ENCODE measurements at regions not wholly inside any gene's neighbourhood (a gene's known extent, or its start where the extent isn't known, plus 50 kb on each side); places are given as distances from the start of the nearest gene placed in this dataset.

- WGBS, 2 donors, result 82 to 89% methylated on average over 5 of the region's 5 CpGs
- Histone ChIP-seq H3K27ac (no peak overlapping the region), H3K4me3 (no peak overlapping the region), H3K9me3 (no peaks in the 10 kb centered on the region), H3K27me3 (no peaks in the 10 kb centered on the region), H3K36me3 (replicated peaks in 1 of 2; ENCODE audit: insufficient read depth in 1 of 2, low read depth in 2 of 2) (no peaks in the 10 kb centered on the region), H3K4me1 (peaks cover 4% of the 10 kb centered on the region)
- intact Hi-C loops (cut with DNase I), result no loop called here
- no peak for TF ChIP-seq POLR2A (IDR thresholded peaks at IDR 0.05)
- no peak for TF ChIP-seq CTCF (IDR thresholded peaks at IDR 0.05)
- DNase-seq (no peak), ATAC-seq (no peak)
Observed at GRCh38 chr7:65247491-65247890, 126.2 kb upstream of the ZNF92 start.

GRCh38 chr7:65239707-65240352 lies 133.8 kb upstream of the ZNF92 start:
- Histone ChIP-seq H3K4me3 (peak overlapping the region; percentile 9 to 47), H3K4me1 (peaks cover 5% of the 10 kb centered on the region), H3K9me3 (no peaks in the 10 kb centered on the region), H3K36me3 (replicated peaks in 1 of 2; ENCODE audit: insufficient read depth in 1 of 2, low read depth in 2 of 2) (no peaks in the 10 kb centered on the region), H3K27me3 (no peaks in the 10 kb centered on the region), H3K27ac (peak overlapping the region in 1 of 4 donors; percentile 57)
- DNase-seq, result peak; percentile 51 to 75 (median 55)
- ATAC-seq, result peak; percentile 88
- WGBS, 2 donors, result 1 to 2% methylated on average over 20 to 51 of the region's 52 CpGs
- TF ChIP-seq POLR2A (IDR thresholded peaks at IDR 0.05) (peak in 1 of 3 donors; percentile 23), CTCF (IDR thresholded peaks at IDR 0.05) (peak in 1 of 7 experiments; percentile 4)
- intact Hi-C loops (cut with DNase I), result no loop called here

GRCh38 chr7:65239324-65239706 lies 134.3 kb upstream of the ZNF92 start:
- TF ChIP-seq POLR2A (IDR thresholded peaks at IDR 0.05) (no peak), CTCF (IDR thresholded peaks at IDR 0.05) (no peak)
- 31 to 53% methylated on average over 9 to 19 of the region's 20 CpGs for WGBS, 2 donors
- ATAC-seq, result no peak

GRCh38 chr7:65238785-65239184 lies 134.9 kb upstream of the ZNF92 start:
- Histone ChIP-seq H3K27me3 (no peaks in the 10 kb centered on the region), H3K9me3 (no peaks in the 10 kb centered on the region), H3K27ac (no peak overlapping the region), H3K4me3 (no peak overlapping the region), H3K4me1 (peaks cover 5% of the 10 kb centered on the region), H3K36me3 (replicated peaks in 1 of 2; ENCODE audit: insufficient read depth in 1 of 2, low read depth in 2 of 2) (no peaks in the 10 kb centered on the region)
- 90 to 96% methylated on average over 8 to 19 of the region's 19 CpGs for WGBS, 2 donors
- TF ChIP-seq POLR2A (IDR thresholded peaks at IDR 0.05) (no peak), CTCF (IDR thresholded peaks at IDR 0.05) (no peak)
- ATAC-seq (no peak), DNase-seq (no peak)
- intact Hi-C loops (cut with DNase I), result no loop called here

More at GRCh38 chr7:65239324-65239706, 134.3 kb upstream of the ZNF92 start:
- Histone ChIP-seq H3K36me3 (replicated peaks in 1 of 2; ENCODE audit: insufficient read depth in 1 of 2, low read depth in 2 of 2) (no peaks in the 10 kb centered on the region), H3K27ac (peak overlapping the region in 1 of 4 donors; percentile 57), H3K4me3 (peak overlapping the region; percentile 9 to 47), H3K27me3 (no peaks in the 10 kb centered on the region), H3K9me3 (no peaks in the 10 kb centered on the region), H3K4me1 (peaks cover 5% of the 10 kb centered on the region)
- intact Hi-C loops (cut with DNase I), result no loop called here
- no peak for DNase-seq

GRCh38 chr7:65235586-65235985 lies 138.1 kb upstream of the ZNF92 start:
- WGBS, 2 donors, result 65 to 71% methylated on average over 8 to 10 of the region's 10 CpGs
- Histone ChIP-seq H3K36me3 (replicated peaks in 1 of 2; ENCODE audit: insufficient read depth in 1 of 2, low read depth in 2 of 2) (no peaks in the 10 kb centered on the region), H3K4me1 (peaks cover 5% of the 10 kb centered on the region), H3K9me3 (no peaks in the 10 kb centered on the region), H3K27ac (no peak overlapping the region), H3K4me3 (no peak overlapping the region), H3K27me3 (no peaks in the 10 kb centered on the region)
- intact Hi-C loops (cut with DNase I), result no loop called here
- ATAC-seq (no peak), DNase-seq (no peak)
- TF ChIP-seq POLR2A (IDR thresholded peaks at IDR 0.05) (no peak), CTCF (IDR thresholded peaks at IDR 0.05) (no peak)

Data from body of pancreas (tissue), 4 donors.